Neural progenitor cell (in vitro differentiated cells): ENCODE measurements at regions not wholly inside any gene's neighbourhood (a gene's known extent, or its start where the extent isn't known, plus 50 kb on each side); places are given as distances from the start of the nearest gene placed in this dataset.

Experiments used
- EZH2 ChIP-seq: fragments of 200-600 bp; sonication (generic); IDR thresholded peaks from 2 replicates; pipeline ENCODE4 v1.6.1; 2017; ENCODE audit warnings: antibody characterized with exemption, mild to moderate bottlenecking, moderate library complexity
- EZH2phosphoT487 ChIP-seq: fragments of 200-600 bp; sonication (generic); IDR thresholded peaks from 2 replicates; pipeline ENCODE4 v1.6.1; 2017; ENCODE audit warnings: antibody characterized with exemption
- TF ChIP-seq, protein P1 (sequence below): fragments of 200-600 bp; sonication (generic); IDR thresholded peaks from 2 replicates; pipeline ENCODE4 v1.5.1; 2017; ENCODE audit warnings: antibody characterized with exemption, mild to moderate bottlenecking

- TF ChIP-seq, protein P1, sequence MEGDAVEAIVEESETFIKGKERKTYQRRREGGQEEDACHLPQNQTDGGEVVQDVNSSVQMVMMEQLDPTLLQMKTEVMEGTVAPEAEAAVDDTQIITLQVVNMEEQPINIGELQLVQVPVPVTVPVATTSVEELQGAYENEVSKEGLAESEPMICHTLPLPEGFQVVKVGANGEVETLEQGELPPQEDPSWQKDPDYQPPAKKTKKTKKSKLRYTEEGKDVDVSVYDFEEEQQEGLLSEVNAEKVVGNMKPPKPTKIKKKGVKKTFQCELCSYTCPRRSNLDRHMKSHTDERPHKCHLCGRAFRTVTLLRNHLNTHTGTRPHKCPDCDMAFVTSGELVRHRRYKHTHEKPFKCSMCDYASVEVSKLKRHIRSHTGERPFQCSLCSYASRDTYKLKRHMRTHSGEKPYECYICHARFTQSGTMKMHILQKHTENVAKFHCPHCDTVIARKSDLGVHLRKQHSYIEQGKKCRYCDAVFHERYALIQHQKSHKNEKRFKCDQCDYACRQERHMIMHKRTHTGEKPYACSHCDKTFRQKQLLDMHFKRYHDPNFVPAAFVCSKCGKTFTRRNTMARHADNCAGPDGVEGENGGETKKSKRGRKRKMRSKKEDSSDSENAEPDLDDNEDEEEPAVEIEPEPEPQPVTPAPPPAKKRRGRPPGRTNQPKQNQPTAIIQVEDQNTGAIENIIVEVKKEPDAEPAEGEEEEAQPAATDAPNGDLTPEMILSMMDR: no peak
- TF ChIP-seq EZH2 (no peak), EZH2phosphoT487 (no peak)
These were observed 298.8 kb downstream of the FOXL1 start for GRCh38 chr16:86877108-86877507.
